ENCODE measurements at regions not wholly inside any gene's neighbourhood (a gene's known extent, or its start where the extent isn't known, plus 50 kb on each side); places are given as distances from the start of the nearest gene placed in this dataset.

GRCh38 chr21:34216718-34217032, 143.3 kb downstream of the MRPS6 start:
- TF ChIP-seq CTCF (IDR thresholded peaks at IDR 0.05) (no peak), ZFX (IDR thresholded peaks at IDR 0.05; ENCODE audit: borderline replicate concordance) (no peak)
